HEK293 (cell line): ENCODE measurements at regions not wholly inside any gene's neighbourhood (a gene's known extent, or its start where the extent isn't known, plus 50 kb on each side); places are given as distances from the start of the nearest gene placed in this dataset.

Source experiments
- BCL11B ChIP-seq: fragments of 450-650 bp; formaldehyde crosslinking; IDR thresholded peaks from 2 replicates; pipeline ENCODE4 v1.5.1; 2016; ENCODE audit warnings: low read depth, missing biosample characterization, missing genetic modification characterization
- CTCF ChIP-seq: fragments of 450-650 bp; formaldehyde crosslinking; IDR thresholded peaks from 2 replicates; pipeline ENCODE4 v1.5.1; 2016; ENCODE audit warnings: missing biosample characterization, missing genetic modification characterization
- GLI2 ChIP-seq: fragments of 450-650 bp; formaldehyde crosslinking; IDR thresholded peaks from 2 replicates; pipeline ENCODE4; 2017; ENCODE audit warnings: missing biosample characterization, missing genetic modification characterization, low read depth, borderline replicate concordance
- HIC1 ChIP-seq: fragments of 450-650 bp; formaldehyde crosslinking; IDR thresholded peaks from 2 replicates; pipeline ENCODE4 v1.5.1; 2016; ENCODE audit warnings: missing biosample characterization, missing genetic modification characterization
- KLF7 ChIP-seq: fragments of 450-650 bp; formaldehyde crosslinking; IDR thresholded peaks from 2 replicates; pipeline ENCODE4 v1.5.1; 2016; ENCODE audit warnings: missing biosample characterization, missing genetic modification characterization, borderline replicate concordance
- KLF9 ChIP-seq: fragments of 450-650 bp; formaldehyde crosslinking; IDR thresholded peaks from 2 replicates; pipeline ENCODE4 v1.5.1; 2016; ENCODE audit warnings: missing biosample characterization, missing genetic modification characterization, low read depth
- MZF1 ChIP-seq: fragments of 450-650 bp; formaldehyde crosslinking; IDR thresholded peaks from 2 replicates; pipeline ENCODE4 v1.5.1; 2017; ENCODE audit warnings: missing biosample characterization, missing genetic modification characterization, borderline replicate concordance
- PRDM1 ChIP-seq: fragments of 450-650 bp; formaldehyde crosslinking; IDR thresholded peaks from 2 replicates; pipeline ENCODE4; 2016; ENCODE audit warnings: missing biosample characterization, missing genetic modification characterization
- SP2 ChIP-seq: fragments of 450-650 bp; formaldehyde crosslinking; IDR thresholded peaks from 2 replicates; pipeline ENCODE4 v1.5.1; 2016; ENCODE audit warnings: missing biosample characterization, missing genetic modification characterization
- ZBTB6 ChIP-seq: fragments of 450-650 bp; formaldehyde crosslinking; IDR thresholded peaks from 2 replicates; pipeline ENCODE4 v1.5.1; 2017; ENCODE audit warnings: missing biosample characterization, missing genetic modification characterization
- ZFP37 ChIP-seq: fragments of 450-650 bp; formaldehyde crosslinking; IDR thresholded peaks from 2 replicates; pipeline ENCODE4 v1.5.1; 2016; ENCODE audit warnings: missing biosample characterization, missing genetic modification characterization
- ZNF10 ChIP-seq: fragments of 450-650 bp; formaldehyde crosslinking; IDR thresholded peaks from 2 replicates; pipeline ENCODE4 v1.5.1; 2017; ENCODE audit warnings: missing biosample characterization, missing genetic modification characterization
- ZNF121 ChIP-seq: fragments of 450-650 bp; formaldehyde crosslinking; IDR thresholded peaks from 2 replicates; pipeline ENCODE4 v1.5.1; 2016; ENCODE audit warnings: missing biosample characterization, missing genetic modification characterization
- ZNF146 ChIP-seq: fragments of 450-650 bp; formaldehyde crosslinking; IDR thresholded peaks from 2 replicates; pipeline ENCODE4 v1.5.1; 2016; ENCODE audit warnings: missing biosample characterization, missing genetic modification characterization
- ZNF175 ChIP-seq: fragments of 450-650 bp; formaldehyde crosslinking; IDR thresholded peaks from 2 replicates; pipeline ENCODE4 v1.5.1; 2016; ENCODE audit warnings: missing biosample characterization, missing genetic modification characterization
- ZNF19 ChIP-seq: fragments of 450-650 bp; formaldehyde crosslinking; IDR thresholded peaks from 2 replicates; pipeline ENCODE4; 2016; ENCODE audit warnings: missing biosample characterization, missing genetic modification characterization, low read depth
- ZNF221 ChIP-seq: fragments of 450-650 bp; formaldehyde crosslinking; IDR thresholded peaks from 2 replicates; pipeline ENCODE4 v1.5.1; 2017; ENCODE audit warnings: missing biosample characterization, missing genetic modification characterization, borderline replicate concordance
- ZNF48 ChIP-seq: fragments of 450-650 bp; formaldehyde crosslinking; IDR thresholded peaks from 2 replicates; pipeline ENCODE4 v1.5.1; 2016; ENCODE audit warnings: missing biosample characterization, missing genetic modification characterization
- ZNF488 ChIP-seq: fragments of 450-650 bp; formaldehyde crosslinking; IDR thresholded peaks from 2 replicates; pipeline ENCODE4 v1.5.1; 2016; ENCODE audit warnings: missing biosample characterization, missing genetic modification characterization
- ZNF513 ChIP-seq: fragments of 450-650 bp; IDR thresholded peaks from 2 replicates; pipeline ENCODE4 v1.5.1; 2018; ENCODE audit warnings: missing biosample characterization, missing genetic modification characterization
- ZNF521 ChIP-seq: fragments of 450-650 bp; formaldehyde crosslinking; IDR thresholded peaks from 2 replicates; pipeline ENCODE4 v1.5.1; 2017; ENCODE audit warnings: missing biosample characterization, mild to moderate bottlenecking, missing genetic modification characterization
- ZNF555 ChIP-seq: fragments of 450-650 bp; formaldehyde crosslinking; conservative IDR thresholded peaks from 2 replicates; pipeline ENCODE4 v1.5.1; 2017; ENCODE audit warnings: missing biosample characterization, mild to moderate bottlenecking, missing genetic modification characterization, inconsistent platforms
- ZNF621 ChIP-seq: fragments of 450-650 bp; formaldehyde crosslinking; IDR thresholded peaks from 2 replicates; pipeline ENCODE4 v1.5.1; 2017; ENCODE audit warnings: missing biosample characterization, missing genetic modification characterization
- ZNF658 ChIP-seq: fragments of 450-650 bp; formaldehyde crosslinking; IDR thresholded peaks from 2 replicates; pipeline ENCODE4; 2016; ENCODE audit warnings: missing biosample characterization, missing genetic modification characterization
- ZNF670 ChIP-seq: fragments of 450-650 bp; formaldehyde crosslinking; IDR thresholded peaks from 2 replicates; pipeline ENCODE4 v1.5.1; 2016; ENCODE audit warnings: missing biosample characterization, missing genetic modification characterization, low read depth
- ZNF692 ChIP-seq: fragments of 450-650 bp; formaldehyde crosslinking; IDR thresholded peaks from 2 replicates; pipeline ENCODE4 v1.5.1; 2016; ENCODE audit warnings: missing biosample characterization, missing genetic modification characterization
- ZNF76 ChIP-seq: fragments of 450-650 bp; formaldehyde crosslinking; IDR thresholded peaks from 2 replicates; pipeline ENCODE4; 2016; ENCODE audit warnings: low read depth, missing biosample characterization, missing genetic modification characterization, borderline replicate concordance
- ZNF791 ChIP-seq: fragments of 450-650 bp; formaldehyde crosslinking; IDR thresholded peaks from 2 replicates; pipeline ENCODE4 v1.5.1; 2016; ENCODE audit warnings: missing biosample characterization, missing genetic modification characterization
- ZSCAN18 ChIP-seq: fragments of 450-650 bp; formaldehyde crosslinking; IDR thresholded peaks from 2 replicates; pipeline ENCODE4 v1.5.1; 2016; ENCODE audit warnings: missing biosample characterization, missing genetic modification characterization

- TF ChIP-seq ZNF488 (tag by site-specific recombination), result no peak
- TF ChIP-seq ZBTB6 (tag by site-specific recombination), result no peak
- TF ChIP-seq ZNF670 (tag by site-specific recombination), result no peak
- no peak for TF ChIP-seq ZNF10 (tag by site-specific recombination)
- no peak for TF ChIP-seq ZNF513 (tag by site-specific recombination)
- TF ChIP-seq KLF7 (tag by site-specific recombination), result no peak
- no peak for TF ChIP-seq ZNF658 (tag by site-specific recombination)
- TF ChIP-seq ZFP37 (tag by site-specific recombination), result no peak
- no peak; the same call in 1 of the 2 replicates for TF ChIP-seq ZNF146 (tag by site-specific recombination)
- no peak; the same call in 1 of the 2 replicates for TF ChIP-seq PRDM1 (tag by site-specific recombination)
- no peak for TF ChIP-seq ZNF76 (tag by site-specific recombination)
- TF ChIP-seq KLF9 (tag by site-specific recombination), result no peak
- no peak for TF ChIP-seq SP2 (tag by site-specific recombination)
- no peak for TF ChIP-seq ZNF221
- TF ChIP-seq ZSCAN18 (tag by site-specific recombination), result no peak
- TF ChIP-seq ZNF555, result no peak
- TF ChIP-seq ZNF175 (tag by site-specific recombination), result no peak
- no peak for TF ChIP-seq ZNF48
- no peak for TF ChIP-seq ZNF521 (tag by site-specific recombination)
- no peak for TF ChIP-seq ZNF121 (tag by site-specific recombination)
- TF ChIP-seq ZNF621 (tag by site-specific recombination), result no peak
- peak; percentile 94 for TF ChIP-seq GLI2 (tag by site-specific recombination)
- TF ChIP-seq ZNF791 (tag by site-specific recombination), result no peak
- TF ChIP-seq BCL11B, result no peak
- TF ChIP-seq ZNF692 (tag by site-specific recombination), result no peak
- no peak for TF ChIP-seq ZNF19
- TF ChIP-seq CTCF, result no peak
- 0 out of 2 replicates have a peak, but pooled peaks have one; percentile 13 for TF ChIP-seq MZF1
- TF ChIP-seq HIC1 (tag by site-specific recombination), result no peak; the same call in 1 of the 2 replicates
These were observed 492.2 kb downstream of the KCNJ2 start (continued) for GRCh38 chr17:70661342-70662222.
